Effector memory CD4-positive, alpha-beta T cell (primary cell): ENCODE measurements at regions not wholly inside any gene's neighbourhood (a gene's known extent, or its start where the extent isn't known, plus 50 kb on each side); places are given as distances from the start of the nearest gene placed in this dataset.

Experiments
- DNase-seq, 3 donors: peaks; one replicate each; pipeline ENCODE4 v3.0.0-alpha.2; 2020
- H3K27ac ChIP-seq: 2 replicates; pipeline ENCODE4 v1.7.0; 2013; ENCODE audit warnings: mild to moderate bottlenecking, low read length, moderate library complexity; ENCODE audit not compliant: insufficient read depth, poor library complexity, severe bottlenecking
- H3K27me3 ChIP-seq: replicated peaks from 2 replicates; pipeline ENCODE4 v1.7.0; 2013; ENCODE audit warnings: mild to moderate bottlenecking, low read length; ENCODE audit not compliant: insufficient read depth, control insufficient read depth, poor library complexity, severe bottlenecking
- H3K36me3 ChIP-seq: 2 replicates; pipeline ENCODE4 v1.7.0; 2013; ENCODE audit warnings: mild to moderate bottlenecking, low read length, moderate library complexity; ENCODE audit not compliant: control insufficient read depth, insufficient read depth
- H3K4me1 ChIP-seq: 2 replicates; pipeline ENCODE4 v1.7.0; 2013; ENCODE audit warnings: low read length, mild to moderate bottlenecking; ENCODE audit not compliant: control insufficient read depth, insufficient read depth, poor library complexity, severe bottlenecking
- H3K4me3 ChIP-seq: 2 replicates; pipeline ENCODE4 v1.7.0; 2013; ENCODE audit warnings: low read length, low read depth, mild to moderate bottlenecking; ENCODE audit not compliant: insufficient read depth, poor library complexity, severe bottlenecking
- H3K9me3 ChIP-seq: 2 replicates; pipeline ENCODE4 v1.7.0; 2013; ENCODE audit warnings: mild to moderate bottlenecking, low read length, moderate library complexity; ENCODE audit not compliant: control insufficient read depth

GRCh38 chr7:3218411-3219225, 82.4 kb upstream of the SDK1 start:
- Histone ChIP-seq H3K4me3 (no peak overlapping the region), H3K9me3 (no peaks in the 10 kb centered on the region), H3K36me3 (no peaks in the 10 kb centered on the region), H3K4me1 (no peaks in the 10 kb centered on the region), H3K27ac (no peak overlapping the region), H3K27me3 (peaks cover 3% of the 10 kb centered on the region)
- no peak for DNase-seq

- H3K27ac ChIP-seq: no peak overlapping the region
- no peaks in the 10 kb centered on the region for H3K9me3 ChIP-seq
- no peaks in the 10 kb centered on the region for H3K27me3 ChIP-seq
- H3K4me3 ChIP-seq: no peak overlapping the region
- peaks cover 3% of the 10 kb centered on the region for H3K4me1 ChIP-seq
- no peak for DNase-seq
- H3K36me3 ChIP-seq: no peaks in the 10 kb centered on the region
Measured at GRCh38 chr7:3229904-3230470, 71.1 kb upstream of the SDK1 start.

- H3K27ac ChIP-seq: no peak overlapping the region
- no peaks in the 10 kb centered on the region for H3K9me3 ChIP-seq
- peaks cover 3% of the 10 kb centered on the region for H3K4me1 ChIP-seq
- no peak for DNase-seq
- H3K36me3 ChIP-seq: no peaks in the 10 kb centered on the region
- H3K4me3 ChIP-seq: no peak overlapping the region
- H3K27me3 ChIP-seq: no peaks in the 10 kb centered on the region
Measured at GRCh38 chr7:3230908-3231307, 70.1 kb upstream of the SDK1 start.

GRCh38 chr7:3232228-3232627, 68.8 kb upstream of the SDK1 start:
- Histone ChIP-seq H3K27me3 (no peaks in the 10 kb centered on the region), H3K4me3 (no peak overlapping the region), H3K9me3 (no peaks in the 10 kb centered on the region), H3K4me1 (peaks cover 3% of the 10 kb centered on the region), H3K27ac (no peak overlapping the region), H3K36me3 (no peaks in the 10 kb centered on the region)
- no peak for DNase-seq

- no peaks in the 10 kb centered on the region for H3K27me3 ChIP-seq
- no peaks in the 10 kb centered on the region for H3K36me3 ChIP-seq
- H3K4me1 ChIP-seq: no peaks in the 10 kb centered on the region
- H3K9me3 ChIP-seq: no peaks in the 10 kb centered on the region
- H3K4me3 ChIP-seq: no peak overlapping the region
- no peak overlapping the region for H3K27ac ChIP-seq
- DNase-seq: no peak
Measured at GRCh38 chr7:3233301-3233700, 67.8 kb upstream of the SDK1 start.

- H3K4me3 ChIP-seq: no peak overlapping the region
- H3K27ac ChIP-seq: no peak overlapping the region
- no peaks in the 10 kb centered on the region for H3K36me3 ChIP-seq
- no peak for DNase-seq
- H3K9me3 ChIP-seq: no peaks in the 10 kb centered on the region
- no peaks in the 10 kb centered on the region for H3K4me1 ChIP-seq
- H3K27me3 ChIP-seq: no peaks in the 10 kb centered on the region
Measured at GRCh38 chr7:3234051-3234450, 67.0 kb upstream of the SDK1 start.

GRCh38 chr7:3234851-3235250, 66.2 kb upstream of the SDK1 start:
- Histone ChIP-seq H3K36me3 (no peaks in the 10 kb centered on the region), H3K27ac (no peak overlapping the region), H3K4me3 (no peak overlapping the region), H3K27me3 (no peaks in the 10 kb centered on the region), H3K9me3 (no peaks in the 10 kb centered on the region), H3K4me1 (no peaks in the 10 kb centered on the region)
- no peak for DNase-seq

GRCh38 chr7:3235322-3235721, 65.7 kb upstream of the SDK1 start:
- no peaks in the 10 kb centered on the region for H3K9me3 ChIP-seq
- H3K27me3 ChIP-seq: no peaks in the 10 kb centered on the region
- H3K4me3 ChIP-seq: no peak overlapping the region
- H3K4me1 ChIP-seq: no peaks in the 10 kb centered on the region
- no peaks in the 10 kb centered on the region for H3K36me3 ChIP-seq
- no peak overlapping the region for H3K27ac ChIP-seq
- no peak for DNase-seq

- no peak for DNase-seq
Measured at GRCh38 chr7:3236268-3236667, 64.8 kb upstream of the SDK1 start.

GRCh38 chr7:3238525-3239210, 62.4 kb upstream of the SDK1 start:
- no peak for DNase-seq
- Histone ChIP-seq H3K27ac (no peak overlapping the region), H3K27me3 (no peaks in the 10 kb centered on the region)

More at GRCh38 chr7:3236268-3236667, 64.8 kb upstream of the SDK1 start:
- Histone ChIP-seq H3K27ac (no peak overlapping the region), H3K4me1 (no peaks in the 10 kb centered on the region), H3K27me3 (no peaks in the 10 kb centered on the region), H3K9me3 (no peaks in the 10 kb centered on the region), H3K36me3 (no peaks in the 10 kb centered on the region), H3K4me3 (no peak overlapping the region)

More at GRCh38 chr7:3238525-3239210, 62.4 kb upstream of the SDK1 start:
- Histone ChIP-seq H3K36me3 (no peaks in the 10 kb centered on the region), H3K4me3 (no peak overlapping the region), H3K9me3 (no peaks in the 10 kb centered on the region), H3K4me1 (no peaks in the 10 kb centered on the region)
